SU-DHL-6 (cell line): ENCODE measurements at regions not wholly inside any gene's neighbourhood (a gene's known extent, or its start where the extent isn't known, plus 50 kb on each side); places are given as distances from the start of the nearest gene placed in this dataset.

Source experiments
- H2AFZ ChIP-seq: fragments of 200-600 bp; sonication (generic); 2 replicates; pipeline ENCODE4 v1.6.1; 2014; ENCODE audit warnings: low read depth, mild to moderate bottlenecking, moderate library complexity, mixed read lengths, antibody characterized with exemption, low read length; ENCODE audit not compliant: severe bottlenecking
- H3F3A ChIP-seq: fragments of 200-600 bp; shearing (Covaris generic); 2 replicates; pipeline ENCODE4 v1.6.0; 2016; ENCODE audit warnings: antibody characterized with exemption, mild to moderate bottlenecking; ENCODE audit not compliant: insufficient read depth
- H3K27ac ChIP-seq: fragments of 200-600 bp; sonication (generic); 2 replicates; pipeline ENCODE4 v1.5.1; 2016; ENCODE audit warnings: low read depth, mild to moderate bottlenecking, low read length, moderate library complexity, mixed read lengths
- H3K27me3 ChIP-seq: fragments of 200-600 bp; sonication (generic), shearing (Covaris generic); 2 replicates; pipeline ENCODE4 v1.6.0; 2014; ENCODE audit warnings: mild to moderate bottlenecking, low read length
- H3K36me3 ChIP-seq: fragments of 200-600 bp; sonication (generic); 2 replicates; pipeline ENCODE4 v1.6.1; 2014; ENCODE audit warnings: mild to moderate bottlenecking, low read length, mixed read lengths
- H3K4me2 ChIP-seq: fragments of 300-600, 200-600 bp; shearing (Covaris generic), sonication (generic); 2 replicates; pipeline ENCODE4 v1.6.0; 2014; ENCODE audit warnings: low read length, low read depth, mild to moderate bottlenecking; ENCODE audit not compliant: poor library complexity, severe bottlenecking
- H3K4me3 ChIP-seq: fragments of 200-600 bp; sonication (generic); 2 replicates; pipeline ENCODE4 v1.5.1; 2014; ENCODE audit warnings: antibody characterized with exemption, low read length, mild to moderate bottlenecking, mixed read lengths; ENCODE audit not compliant: insufficient read depth, poor library complexity, severe bottlenecking
- H3K79me2 ChIP-seq: fragments of 200-600 bp; sonication (generic); 2 replicates; pipeline ENCODE4 v1.6.1; 2014; ENCODE audit warnings: mild to moderate bottlenecking, low read length, moderate library complexity; ENCODE audit not compliant: insufficient read depth
- H3K9ac ChIP-seq: fragments of 200-600 bp; sonication (generic); 2 replicates; pipeline ENCODE4 v1.7.0; 2014; ENCODE audit warnings: mild to moderate bottlenecking, low read length
- H3K9me2 ChIP-seq: fragments of 200-600 bp; sonication (generic); replicated peaks from 2 replicates; pipeline ENCODE4 v1.6.1; 2014; ENCODE audit warnings: low read length; ENCODE audit not compliant: insufficient read depth
- H3K9me3 ChIP-seq: fragments of 200-600 bp; sonication (generic); 2 replicates; pipeline ENCODE4 v1.6.1; 2014; ENCODE audit warnings: low read length, mixed read lengths; ENCODE audit not compliant: insufficient read depth
- H4K20me1 ChIP-seq: fragments of 200-600 bp; sonication (generic); 2 replicates; pipeline ENCODE4 v1.6.1; 2014; ENCODE audit warnings: low read depth, mild to moderate bottlenecking, antibody characterized with exemption, low read length, moderate library complexity, mixed read lengths
- EZH2phosphoT487 ChIP-seq: fragments of 200-600 bp; sonication (generic), shearing (Covaris generic); conservative IDR thresholded peaks from 2 replicates; pipeline ENCODE4 v1.6.1; 2018; ENCODE audit warnings: mild to moderate bottlenecking, antibody characterized with exemption, low read length, moderate library complexity, mixed read lengths
- TF ChIP-seq, protein P1 (sequence below): fragments of 200-600 bp; sonication (generic); IDR thresholded peaks from one replicate; pipeline ENCODE4 v1.5.1; 2017; ENCODE audit warnings: antibody characterized with exemption, mild to moderate bottlenecking, low read length, moderate library complexity; ENCODE audit not compliant: insufficient read depth, poor library complexity, severe bottlenecking

DNA sequence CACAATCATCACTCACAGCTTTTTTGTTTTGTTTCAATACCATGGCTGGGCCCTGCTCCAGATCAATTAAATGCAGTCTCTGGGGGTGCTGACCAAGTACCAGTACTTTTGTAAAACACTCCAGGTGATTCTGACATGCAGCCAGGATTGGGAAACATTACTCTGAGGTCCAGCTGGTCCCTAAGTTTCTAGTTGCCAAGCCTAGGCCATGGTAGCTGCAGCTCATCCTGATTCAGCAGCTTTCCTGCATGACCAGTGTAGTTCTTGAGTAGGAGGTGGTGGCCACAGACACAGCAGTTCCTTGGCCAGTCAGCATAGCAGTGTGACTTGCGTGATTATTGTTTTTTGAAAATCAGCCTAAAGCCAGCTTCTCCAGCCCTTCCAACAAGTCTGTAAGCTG is 859.1 kb downstream of the DIAPH3 start:
- no peak for TF ChIP-seq EZH2phosphoT487
- TF ChIP-seq, protein P1, sequence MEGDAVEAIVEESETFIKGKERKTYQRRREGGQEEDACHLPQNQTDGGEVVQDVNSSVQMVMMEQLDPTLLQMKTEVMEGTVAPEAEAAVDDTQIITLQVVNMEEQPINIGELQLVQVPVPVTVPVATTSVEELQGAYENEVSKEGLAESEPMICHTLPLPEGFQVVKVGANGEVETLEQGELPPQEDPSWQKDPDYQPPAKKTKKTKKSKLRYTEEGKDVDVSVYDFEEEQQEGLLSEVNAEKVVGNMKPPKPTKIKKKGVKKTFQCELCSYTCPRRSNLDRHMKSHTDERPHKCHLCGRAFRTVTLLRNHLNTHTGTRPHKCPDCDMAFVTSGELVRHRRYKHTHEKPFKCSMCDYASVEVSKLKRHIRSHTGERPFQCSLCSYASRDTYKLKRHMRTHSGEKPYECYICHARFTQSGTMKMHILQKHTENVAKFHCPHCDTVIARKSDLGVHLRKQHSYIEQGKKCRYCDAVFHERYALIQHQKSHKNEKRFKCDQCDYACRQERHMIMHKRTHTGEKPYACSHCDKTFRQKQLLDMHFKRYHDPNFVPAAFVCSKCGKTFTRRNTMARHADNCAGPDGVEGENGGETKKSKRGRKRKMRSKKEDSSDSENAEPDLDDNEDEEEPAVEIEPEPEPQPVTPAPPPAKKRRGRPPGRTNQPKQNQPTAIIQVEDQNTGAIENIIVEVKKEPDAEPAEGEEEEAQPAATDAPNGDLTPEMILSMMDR, result no peak
- no peak overlapping the region for H3K9ac ChIP-seq
- H3K79me2 ChIP-seq, result no peaks in the 10 kb centered on the region
- H3K4me3 ChIP-seq, result no peak overlapping the region
- no peak overlapping the region for H3K4me2 ChIP-seq
- no peaks in the 10 kb centered on the region for H3F3A ChIP-seq
- H3K27me3 ChIP-seq, result no peaks in the 10 kb centered on the region
- no peak overlapping the region for H2AFZ ChIP-seq
- no peak overlapping the region for H3K27ac ChIP-seq
- no peaks in the 10 kb centered on the region for H3K9me3 ChIP-seq
- no peaks in the 10 kb centered on the region for H3K36me3 ChIP-seq
- no peaks in the 10 kb centered on the region for H3K9me2 ChIP-seq
- no peaks in the 10 kb centered on the region for H4K20me1 ChIP-seq

DNA sequence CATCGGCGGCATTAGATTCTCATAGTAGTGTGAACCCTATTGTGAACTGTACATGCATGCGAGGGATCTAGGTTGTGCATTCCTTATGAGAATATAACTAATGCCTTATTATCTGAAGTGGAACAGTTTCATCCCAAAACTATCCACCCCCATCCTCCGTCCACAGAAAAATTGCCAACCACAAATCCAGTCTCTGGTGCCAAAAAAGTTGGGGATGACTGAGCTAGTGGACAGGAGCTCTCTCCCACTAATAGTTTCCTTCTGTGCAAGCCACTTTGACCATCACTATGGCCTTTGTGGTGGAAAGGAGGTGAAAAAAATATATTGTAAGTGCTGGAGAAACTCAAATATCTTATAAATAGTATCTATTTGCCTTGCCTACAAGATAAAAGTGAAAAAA is 857.8 kb downstream of the DIAPH3 start:
- Histone ChIP-seq H3K27me3 (no peaks in the 10 kb centered on the region), H4K20me1 (no peaks in the 10 kb centered on the region), H3F3A (no peaks in the 10 kb centered on the region), H3K4me2 (no peak overlapping the region), H3K79me2 (no peaks in the 10 kb centered on the region), H3K27ac (no peak overlapping the region), H3K4me3 (no peak overlapping the region), H3K9ac (no peak overlapping the region), H3K36me3 (no peaks in the 10 kb centered on the region), H3K9me3 (no peaks in the 10 kb centered on the region), H3K9me2 (no peaks in the 10 kb centered on the region), H2AFZ (no peak overlapping the region)
- TF ChIP-seq EZH2phosphoT487, result no peak
- TF ChIP-seq, protein P1, result no peak

DNA sequence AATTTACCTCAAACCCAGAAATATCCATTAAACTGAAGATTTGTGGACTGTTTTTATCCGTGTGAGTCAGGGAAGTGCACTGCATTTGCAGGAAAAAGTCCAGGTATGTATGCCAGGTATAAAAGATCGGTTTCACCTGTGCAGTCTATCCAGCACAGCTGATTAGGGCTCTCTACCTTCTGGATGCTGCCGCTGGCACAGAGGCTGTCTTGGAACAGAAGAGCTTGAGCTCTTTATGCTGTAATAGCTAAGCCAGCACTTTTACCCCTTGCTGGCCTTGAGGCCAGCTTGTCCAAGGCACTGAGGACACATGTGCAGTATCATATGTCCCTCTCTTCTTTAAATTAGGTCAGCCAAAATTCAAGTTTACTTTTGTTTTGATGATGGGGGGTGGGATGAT is 851.0 kb downstream of the DIAPH3 start:
- no peak overlapping the region for H3K9ac ChIP-seq
- no peaks in the 10 kb centered on the region for H3K36me3 ChIP-seq
- H3K4me2 ChIP-seq, result no peak overlapping the region
- no peaks in the 10 kb centered on the region for H3F3A ChIP-seq
- H4K20me1 ChIP-seq, result no peaks in the 10 kb centered on the region
- TF ChIP-seq, protein P1, result no peak
- no peak for TF ChIP-seq EZH2phosphoT487
- no peaks in the 10 kb centered on the region for H3K27me3 ChIP-seq
- no peaks in the 10 kb centered on the region for H3K9me3 ChIP-seq
- H2AFZ ChIP-seq, result no peak overlapping the region
- no peak overlapping the region for H3K27ac ChIP-seq
- no peaks in the 10 kb centered on the region for H3K9me2 ChIP-seq
- no peaks in the 10 kb centered on the region for H3K79me2 ChIP-seq
- H3K4me3 ChIP-seq, result no peak overlapping the region
